Spleen (tissue), 11 donors: ENCODE measurements at regions not wholly inside any gene's neighbourhood (a gene's known extent, or its start where the extent isn't known, plus 50 kb on each side); places are given as distances from the start of the nearest gene placed in this dataset.

Experiments
- DNase-seq: peaks from one replicate; pipeline ENCODE4 v3.0.0-alpha.2; 2020
- H3K27ac ChIP-seq, 8 donors: fragments of 200-600 bp; sonication (generic) in 7 of 8; 1 replicate in 4 of 8; 2 replicates in 4 of 8; pipeline versions ENCODE4 v1.5.0 to v1.8.0; 2016 to 2021; ENCODE audit warnings: inconsistent platforms in 4 of 8, mild to moderate bottlenecking in 4 of 8, moderate library complexity in 1 of 8
- H3K27me3 ChIP-seq, 7 donors: fragments of 200-600 bp; sonication (generic) in 6 of 7; replicated peaks in 1 of 7; 1 replicate in 4 of 7; 2 replicates in 3 of 7; pipeline versions ENCODE4 v1.5.0 to v1.8.0; 2016 to 2021; ENCODE audit warnings: inconsistent platforms in 3 of 7, mild to moderate bottlenecking in 1 of 7
- H3K36me3 ChIP-seq, 6 donors: fragments of 200-600 bp; sonication (generic) in 5 of 6; 1 replicate in 4 of 6; 2 replicates in 2 of 6; pipeline versions ENCODE4 v1.5.0 to v1.8.0; 2016 to 2021; ENCODE audit warnings: inconsistent platforms in 2 of 6
- H3K4me1 ChIP-seq, 6 donors: fragments of 200-600 bp; sonication (generic) in 5 of 6; 1 replicate in 3 of 6; 2 replicates in 3 of 6; pipeline versions ENCODE4 v1.5.0 to v1.8.0; 2016 to 2021; ENCODE audit warnings: inconsistent platforms in 3 of 6
- H3K4me3 ChIP-seq, 8 donors: fragments of 200-600 bp; sonication (generic) in 7 of 8; 1 replicate in 4 of 8; 2 replicates in 4 of 8; pipeline versions ENCODE4 v1.5.0 to v1.8.0; 2016 to 2021; ENCODE audit warnings: inconsistent platforms in 4 of 8, mild to moderate bottlenecking in 4 of 8, moderate library complexity in 2 of 8
- H3K9me3 ChIP-seq, 8 donors: fragments of 200-600 bp; sonication (generic) in 7 of 8; 1 replicate in 4 of 8; 2 replicates in 4 of 8; pipeline versions ENCODE4 v1.5.0 to v1.8.0; 2016 to 2021; ENCODE audit warnings: inconsistent platforms in 4 of 8
- CTCF ChIP-seq, 11 experiments: fragments of 200-600 bp in 7 of 11; fragments of 450-650 bp in 4 of 11; sonication (generic) in 4 of 11; IDR thresholded peaks in 8 of 11; conservative IDR thresholded peaks in 3 of 11; 1 replicate in 7 of 11; 2 replicates in 4 of 11; pipeline versions ENCODE4 v1.4.0 to v1.8.0; 2016 to 2021; ENCODE audit warnings: antibody characterized with exemption in 11 of 11, inconsistent platforms in 4 of 11, mild to moderate bottlenecking in 1 of 11
- POLR2A ChIP-seq, 3 donors: fragments of 450-650 bp; IDR thresholded peaks; one replicate each; pipeline ENCODE4 v1.5.1; 2017; ENCODE audit warnings: antibody characterized with exemption in 3 of 3, mild to moderate bottlenecking in 1 of 3
- POLR2AphosphoS5 ChIP-seq, 3 donors: sonication (generic); formaldehyde crosslinking; IDR thresholded peaks; one replicate each; pipeline ENCODE4 v1.5.1; 2017; ENCODE audit warnings: antibody characterized with exemption in 3 of 3
- WGBS, 5 donors: extraction: QIAGEN DNeasy Blood & Tissue Kit in 3 of 5; methylation state at CpG; one replicate each; pipeline versions ENCODE4 v1.1.5 to v1.1.7; 2013 to 2018; 5-methylcytosine and 5-hydroxymethylcytosine counted together
- intact Hi-C: fragments of 100-400 bp; cut with DNase I; formaldehyde crosslinking; loops from one replicate; pipeline ENCODE4 v1.15.0; 2023; ENCODE audit warnings: low total_unique reads
- donor health status: healthy with polysubstance abuse.
- donor health status: DM: no; HTN: no; CAD: no; lungs with moderate emphysema.
- donor health status: DM: no; HTN: no; CAD: no.
- donor health status: Bipolar disorder and iron deficiency.
- donor health status: healthy.
- donor health status: DM: no; HTN: no; CAD: no.
- donor health status: DM: yes; HTN: yes; CAD: no.

- Histone ChIP-seq H3K9me3 (peaks cover 0 to 3% (median 0%) of the 10 kb centered on the region in 8 donors), H3K4me3 (no peak overlapping the region), H3K27me3 (no peaks in the 10 kb centered on the region), H3K36me3 (no peaks in the 10 kb centered on the region), H3K27ac (no peak overlapping the region), H3K4me1 (peaks cover 0 to 8% (median 0%) of the 10 kb centered on the region in 6 donors)
- intact Hi-C loops: no loop called here
- TF ChIP-seq CTCF (IDR thresholded peaks at IDR 0.05 in 8 of 11, conservative IDR thresholded peaks at IDR 0.05 in 3 of 11) (no peak), POLR2A (IDR thresholded peaks at IDR 0.05) (no peak), POLR2AphosphoS5 (IDR thresholded peaks at IDR 0.05) (no peak)
- DNase-seq: no peak
- WGBS, 5 donors: 90 to 99% (median 94%) methylated on average over 2 of the region's 2 CpGs
Observed at GRCh38 chr5:88374391-88374790, 105.7 kb upstream of the TMEM161B start.

- TF ChIP-seq CTCF (IDR thresholded peaks at IDR 0.05 in 8 of 11, conservative IDR thresholded peaks at IDR 0.05 in 3 of 11) (no peak), POLR2A (IDR thresholded peaks at IDR 0.05) (no peak), POLR2AphosphoS5 (IDR thresholded peaks at IDR 0.05) (no peak)
- no peak for DNase-seq
- intact Hi-C loops: no loop called here
- Histone ChIP-seq H3K4me3 (no peak overlapping the region), H3K27me3 (no peaks in the 10 kb centered on the region), H3K4me1 (no peaks in the 10 kb centered on the region), H3K36me3 (no peaks in the 10 kb centered on the region), H3K9me3 (peaks cover 0 to 3% (median 0%) of the 10 kb centered on the region in 8 donors), H3K27ac (no peak overlapping the region)
Observed at GRCh38 chr5:88370824-88371223, 102.2 kb upstream of the TMEM161B start.

GRCh38 chr5:88368201-88368600 lies 99.6 kb upstream of the TMEM161B start:
- Histone ChIP-seq H3K9me3 (no peaks in the 10 kb centered on the region), H3K27me3 (no peaks in the 10 kb centered on the region), H3K27ac (no peak overlapping the region), H3K4me3 (no peak overlapping the region), H3K36me3 (no peaks in the 10 kb centered on the region), H3K4me1 (no peaks in the 10 kb centered on the region)
- 87 to 97% (median 95%) methylated on average over 2 of the region's 2 CpGs for WGBS, 5 donors
- intact Hi-C loops: no loop called here
- no peak for TF ChIP-seq POLR2AphosphoS5 (IDR thresholded peaks at IDR 0.05)
- no peak for TF ChIP-seq POLR2A (IDR thresholded peaks at IDR 0.05)
- no peak for TF ChIP-seq CTCF (IDR thresholded peaks at IDR 0.05 in 8 of 11, conservative IDR thresholded peaks at IDR 0.05 in 3 of 11)
- no peak for DNase-seq

- no peak overlapping the region for H3K27ac ChIP-seq
- H3K36me3 ChIP-seq: no peaks in the 10 kb centered on the region
- no peaks in the 10 kb centered on the region for H3K4me1 ChIP-seq
- H3K4me3 ChIP-seq: no peak overlapping the region
- WGBS, 5 donors: 64 to 75% (median 71%) methylated on average over 4 of the region's 4 CpGs
- no peak for DNase-seq
- no peaks in the 10 kb centered on the region for H3K27me3 ChIP-seq
- intact Hi-C loops: no loop called here
- TF ChIP-seq POLR2AphosphoS5 (IDR thresholded peaks at IDR 0.05) (no peak), CTCF (IDR thresholded peaks at IDR 0.05 in 8 of 11, conservative IDR thresholded peaks at IDR 0.05 in 3 of 11) (no peak), POLR2A (IDR thresholded peaks at IDR 0.05) (no peak)
- H3K9me3 ChIP-seq: no peaks in the 10 kb centered on the region
Observed at GRCh38 chr5:88364991-88365390, 96.3 kb upstream of the TMEM161B start.
